KMS-11 (cell line): ENCODE measurements at regions not wholly inside any gene's neighbourhood (a gene's known extent, or its start where the extent isn't known, plus 50 kb on each side); places are given as distances from the start of the nearest gene placed in this dataset.

ENCODE experiments used
- H2AFZ ChIP-seq: fragments of 200-600 bp; sonication (generic); 2 replicates; pipeline ENCODE4 v1.6.1; 2016; ENCODE audit warnings: antibody characterized with exemption, mixed run types, low read depth
- H3K27ac ChIP-seq: fragments of 200-600 bp; sonication (generic); 2 replicates; pipeline ENCODE4 v1.6.1; 2016; ENCODE audit warnings: mild to moderate bottlenecking, mixed run types
- H3K27me3 ChIP-seq: fragments of 200-600 bp; sonication (generic); 2 replicates; pipeline ENCODE4 v1.6.1; 2017; ENCODE audit warnings: mild to moderate bottlenecking, low read depth, mixed run types, moderate library complexity; ENCODE audit not compliant: insufficient read depth
- H3K36me3 ChIP-seq: fragments of 200-600 bp; sonication (generic); 2 replicates; pipeline ENCODE4 v1.6.1; 2017; ENCODE audit warnings: mild to moderate bottlenecking, mixed run types; ENCODE audit not compliant: insufficient read depth
- H3K4me1 ChIP-seq: fragments of 200-600 bp; sonication (generic); 2 replicates; pipeline ENCODE4 v1.6.1; 2016; ENCODE audit warnings: mild to moderate bottlenecking, low read depth, mixed run types; ENCODE audit not compliant: poor library complexity, severe bottlenecking
- H3K4me2 ChIP-seq: fragments of 200-600 bp; sonication (generic); 2 replicates; pipeline ENCODE4 v1.7.0; 2016; ENCODE audit warnings: mild to moderate bottlenecking, mixed run types
- H3K4me3 ChIP-seq: fragments of 200-600 bp; sonication (generic); IDR thresholded peaks from 2 replicates; pipeline ENCODE4 v1.6.1; 2017; ENCODE audit warnings: low read depth, low read length, mixed read lengths; ENCODE audit not compliant: insufficient read depth
- H3K79me2 ChIP-seq: fragments of 200-600 bp; sonication (generic); 2 replicates; pipeline ENCODE4 v1.6.1; 2016; ENCODE audit warnings: low read depth, mixed run types; ENCODE audit not compliant: insufficient read depth
- H3K9ac ChIP-seq: fragments of 200-600 bp; sonication (generic); 2 replicates; pipeline ENCODE4 v1.6.1; 2016; ENCODE audit warnings: mild to moderate bottlenecking, mixed run types
- H4K20me1 ChIP-seq: fragments of 200-600 bp; sonication (generic); 2 replicates; pipeline ENCODE4 v1.6.1; 2016; ENCODE audit warnings: mild to moderate bottlenecking, mixed run types; ENCODE audit not compliant: insufficient read depth
- CTCF ChIP-seq: fragments of 200-600 bp; sonication (generic); conservative IDR thresholded peaks from 2 replicates; pipeline ENCODE4 v1.6.1; 2017; ENCODE audit warnings: low read depth, mild to moderate bottlenecking, antibody characterized with exemption, low read length, moderate library complexity, mixed read lengths

DNA sequence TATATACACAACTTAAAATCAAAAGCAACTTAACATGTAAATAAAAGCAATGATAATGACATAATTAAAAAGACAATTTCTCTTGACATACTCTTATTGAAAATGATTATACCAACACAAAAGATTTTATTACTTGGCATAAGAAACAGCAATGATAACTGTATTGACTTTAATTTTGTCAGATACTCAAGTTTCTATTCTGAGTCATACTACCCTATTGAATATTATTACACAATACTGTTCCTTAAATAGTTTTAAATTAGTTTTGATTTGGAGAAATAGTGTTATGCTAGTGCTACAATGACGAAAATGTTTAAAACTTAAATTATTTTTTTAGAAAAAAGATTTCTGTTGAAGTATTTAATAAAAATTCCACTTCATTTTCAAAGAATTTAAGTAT, 1319.3 kb upstream of the C9orf72 start:
- no peak overlapping the region for H3K4me2 ChIP-seq
- no peaks in the 10 kb centered on the region for H3K27me3 ChIP-seq
- H3K36me3 ChIP-seq = no peaks in the 10 kb centered on the region
- no peaks in the 10 kb centered on the region for H3K79me2 ChIP-seq
- H3K4me3 ChIP-seq = no peak overlapping the region
- no peak for TF ChIP-seq CTCF
- H3K4me1 ChIP-seq = no peaks in the 10 kb centered on the region
- H2AFZ ChIP-seq = no peak overlapping the region
- H3K27ac ChIP-seq = no peak overlapping the region
- no peak overlapping the region for H3K9ac ChIP-seq
- no peaks in the 10 kb centered on the region for H4K20me1 ChIP-seq

DNA sequence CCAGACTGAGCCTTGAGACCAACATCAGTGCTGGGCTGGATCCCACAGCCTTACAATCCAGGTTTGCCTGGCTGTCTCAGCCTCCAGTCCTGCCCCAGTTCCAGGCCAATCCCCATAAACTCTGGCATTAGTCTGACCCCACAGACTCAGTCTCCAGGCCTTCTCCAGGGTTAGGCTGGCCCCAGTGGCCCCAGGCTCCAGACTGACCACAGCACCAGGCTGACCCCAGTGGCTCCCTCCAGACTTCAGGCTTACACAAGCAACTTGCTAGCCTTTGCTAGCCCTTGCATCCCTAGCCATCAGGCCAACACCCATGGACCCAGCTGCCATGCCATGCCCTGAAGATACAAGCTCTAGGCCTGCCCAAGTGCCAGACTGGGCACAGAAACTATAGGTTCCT, 1326.0 kb upstream of the C9orf72 start:
- H3K4me3 ChIP-seq = no peak overlapping the region
- no peak overlapping the region for H2AFZ ChIP-seq
- no peak overlapping the region for H3K9ac ChIP-seq
- no peak for TF ChIP-seq CTCF
- no peaks in the 10 kb centered on the region for H3K27me3 ChIP-seq
- H3K79me2 ChIP-seq = no peaks in the 10 kb centered on the region
- no peaks in the 10 kb centered on the region for H4K20me1 ChIP-seq
- no peak overlapping the region for H3K27ac ChIP-seq
- no peaks in the 10 kb centered on the region for H3K36me3 ChIP-seq
- H3K4me1 ChIP-seq = no peaks in the 10 kb centered on the region
- H3K4me2 ChIP-seq = no peak overlapping the region

DNA sequence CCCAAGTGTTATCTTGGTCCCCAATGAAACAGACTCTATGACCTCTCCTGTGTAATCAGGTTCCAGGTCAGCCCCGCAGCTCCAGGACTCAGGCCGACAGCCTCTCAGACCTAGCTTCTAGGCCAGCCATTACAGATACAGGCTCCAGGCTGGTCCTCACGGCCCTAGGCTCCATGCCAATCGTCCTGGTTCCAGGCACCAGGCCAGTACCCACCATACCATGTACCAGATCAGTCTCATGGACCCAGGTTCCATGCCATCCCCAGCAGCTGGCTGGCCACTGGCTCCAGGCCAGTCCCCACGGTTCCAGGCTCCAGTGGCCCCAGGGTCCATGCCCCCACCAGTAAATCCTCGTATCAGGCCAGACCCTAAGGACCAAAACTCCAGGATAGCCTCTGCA, 1326.6 kb upstream of the C9orf72 start:
- no peak for TF ChIP-seq CTCF
- Histone ChIP-seq H3K27ac (no peak overlapping the region), H3K4me2 (no peak overlapping the region), H3K9ac (no peak overlapping the region), H3K4me3 (no peak overlapping the region), H3K36me3 (no peaks in the 10 kb centered on the region), H3K4me1 (no peaks in the 10 kb centered on the region), H3K79me2 (no peaks in the 10 kb centered on the region), H3K27me3 (no peaks in the 10 kb centered on the region), H4K20me1 (no peaks in the 10 kb centered on the region), H2AFZ (no peak overlapping the region)

GRCh38 chr9:28900406-28900805, 1327.1 kb upstream of the C9orf72 start:
- TF ChIP-seq CTCF = no peak
- no peaks in the 10 kb centered on the region for H4K20me1 ChIP-seq
- no peak overlapping the region for H3K9ac ChIP-seq
- H2AFZ ChIP-seq = no peak overlapping the region
- H3K4me2 ChIP-seq = no peak overlapping the region
- H3K79me2 ChIP-seq = no peaks in the 10 kb centered on the region
- H3K4me3 ChIP-seq = no peak overlapping the region
- H3K4me1 ChIP-seq = no peaks in the 10 kb centered on the region
- no peak overlapping the region for H3K27ac ChIP-seq
- no peaks in the 10 kb centered on the region for H3K36me3 ChIP-seq
- H3K27me3 ChIP-seq = no peaks in the 10 kb centered on the region

- H4K20me1 ChIP-seq = no peaks in the 10 kb centered on the region
- no peaks in the 10 kb centered on the region for H3K27me3 ChIP-seq
- no peak overlapping the region for H3K27ac ChIP-seq
- H3K36me3 ChIP-seq = no peaks in the 10 kb centered on the region
- H2AFZ ChIP-seq = no peak overlapping the region
- no peaks in the 10 kb centered on the region for H3K4me1 ChIP-seq
- H3K79me2 ChIP-seq = no peaks in the 10 kb centered on the region
- no peak overlapping the region for H3K4me2 ChIP-seq
- H3K9ac ChIP-seq = no peak overlapping the region
- no peak for TF ChIP-seq CTCF
- no peak overlapping the region for H3K4me3 ChIP-seq
These were observed 1336.2 kb upstream of the C9orf72 start for GRCh38 chr9:28909526-28909925.
